ENCODE measurements at regions not wholly inside any gene's neighbourhood (a gene's known extent, or its start where the extent isn't known, plus 50 kb on each side); places are given as distances from the start of the nearest gene placed in this dataset.

- intact Hi-C loops (cut with micrococcal nuclease), result no loop called here
Observed at GRCh38 chr16:85372627-85373372, 240.3 kb upstream of the GSE1 start.

- intact Hi-C loops (cut with micrococcal nuclease), result no loop called here
Observed at GRCh38 chr16:85373741-85374570, 239.2 kb upstream of the GSE1 start.

- intact Hi-C loops (cut with micrococcal nuclease), result no loop called here
Observed at GRCh38 chr16:85374571-85374872, 238.6 kb upstream of the GSE1 start.

GRCh38 chr16:85375282-85375681 lies 237.8 kb upstream of the GSE1 start:
- intact Hi-C loops (cut with micrococcal nuclease), result no loop called here

GRCh38 chr16:85376292-85377095 lies 236.6 kb upstream of the GSE1 start:
- intact Hi-C loops (cut with micrococcal nuclease), result no loop called here

GRCh38 chr16:85377388-85378144 lies 235.6 kb upstream of the GSE1 start:
- intact Hi-C loops (cut with micrococcal nuclease), result no loop called here

- intact Hi-C loops (cut with micrococcal nuclease), result no loop called here
Observed at GRCh38 chr16:85378145-85379040, 234.7 kb upstream of the GSE1 start.

GRCh38 chr16:85379041-85380001 lies 233.8 kb upstream of the GSE1 start:
- intact Hi-C loops (cut with micrococcal nuclease), result no loop called here

GRCh38 chr16:85380002-85380395 lies 233.1 kb upstream of the GSE1 start:
- intact Hi-C loops (cut with micrococcal nuclease), result no loop called here

- intact Hi-C loops (cut with micrococcal nuclease), result no loop called here
Observed at GRCh38 chr16:85380905-85381737, 232.0 kb upstream of the GSE1 start.

- intact Hi-C loops (cut with micrococcal nuclease), result no loop called here
Observed at GRCh38 chr16:85381738-85382592, 231.2 kb upstream of the GSE1 start.

- intact Hi-C loops (cut with micrococcal nuclease), result no loop called here
Observed at GRCh38 chr16:85382717-85383118, 230.4 kb upstream of the GSE1 start.

- intact Hi-C loops (cut with micrococcal nuclease), result no loop called here
Observed at GRCh38 chr16:85383836-85384832, 229.0 kb upstream of the GSE1 start.

GRCh38 chr16:85384833-85385462 lies 228.2 kb upstream of the GSE1 start:
- intact Hi-C loops (cut with micrococcal nuclease), result no loop called here

- intact Hi-C loops (cut with micrococcal nuclease), result no loop called here
Observed at GRCh38 chr16:85385463-85386331, 227.4 kb upstream of the GSE1 start.
